ENCODE measurements at regions not wholly inside any gene's neighbourhood (a gene's known extent, or its start where the extent isn't known, plus 50 kb on each side); places are given as distances from the start of the nearest gene placed in this dataset.

- H3K79me2 ChIP-seq (ENCODE audit: insufficient read depth, low read depth, low read length), result no peaks in the 10 kb centered on the region
- no peaks in the 10 kb centered on the region for H3K4me1 ChIP-seq (ENCODE audit: insufficient read depth, low read length, poor library complexity, severe bottlenecking)
- no TSS peak for BruUV-seq (replicated peaks)
- H3K9me2 ChIP-seq (ENCODE audit: insufficient read depth, low read length), result no peaks in the 10 kb centered on the region
- no peak overlapping the region for H2AFZ ChIP-seq (ENCODE audit: low read length)
- H3K27ac ChIP-seq (ENCODE audit: low read depth, low read length, poor library complexity, severe bottlenecking), result no peak overlapping the region
- H4K20me1 ChIP-seq (ENCODE audit: insufficient read depth, low read length), result no peaks in the 10 kb centered on the region
- H3K9me3 ChIP-seq (ENCODE audit: low read length), result no peaks in the 10 kb centered on the region
- TF ChIP-seq EZH2phosphoT487 (IDR thresholded peaks at IDR 0.05; ENCODE audit: borderline replicate concordance, low read depth, low read length), result no peak
- TF ChIP-seq CTCF (conservative IDR thresholded peaks at IDR 0.05; ENCODE audit: low read length), result no peak
- no peak overlapping the region for H3K4me3 ChIP-seq (ENCODE audit: low read depth, low read length, poor library complexity, severe bottlenecking)
- POLR2A ChIA-PET, result no interaction called here
- H3K36me3 ChIP-seq (ENCODE audit: insufficient read depth, low read length), result no peaks in the 10 kb centered on the region
- no peak for DNase-seq (ENCODE audit: low spot score)
- CTCF ChIA-PET (ENCODE audit: unreplicated experiment), result no interaction called here
- no peak overlapping the region for H3K4me2 ChIP-seq (ENCODE audit: low read length)
- intact Hi-C loops (cut with micrococcal nuclease; ENCODE audit: unreplicated experiment), result no loop called here
These were observed 88.0 kb upstream of the NFIA start for GRCh38 chr1:60994369-60994768.

- H3K4me1 ChIP-seq (ENCODE audit: insufficient read depth, low read length, poor library complexity, severe bottlenecking), result no peaks in the 10 kb centered on the region
- POLR2A ChIA-PET, result interaction anchor here (0.5 kb wide), 1 partner anchor 1065 kb away, joined by 3 read pairs; no protein-coding TSS in a partner anchor
- DNase-seq (ENCODE audit: low spot score), result no peak
- H2AFZ ChIP-seq (ENCODE audit: low read length), result no peak overlapping the region
- no TSS peak for BruUV-seq (replicated peaks)
- CTCF ChIA-PET (ENCODE audit: unreplicated experiment), result no interaction called here
- no peaks in the 10 kb centered on the region for H3K9me2 ChIP-seq (ENCODE audit: insufficient read depth, low read length)
- H3K27ac ChIP-seq (ENCODE audit: low read depth, low read length, poor library complexity, severe bottlenecking), result no peak overlapping the region
- H4K20me1 ChIP-seq (ENCODE audit: insufficient read depth, low read length), result no peaks in the 10 kb centered on the region
- no peaks in the 10 kb centered on the region for H3K36me3 ChIP-seq (ENCODE audit: insufficient read depth, low read length)
- intact Hi-C loops (cut with micrococcal nuclease; ENCODE audit: unreplicated experiment), result no loop called here
- no peaks in the 10 kb centered on the region for H3K79me2 ChIP-seq (ENCODE audit: insufficient read depth, low read depth, low read length)
- TF ChIP-seq CTCF (conservative IDR thresholded peaks at IDR 0.05; ENCODE audit: low read length) (no peak), EZH2phosphoT487 (IDR thresholded peaks at IDR 0.05; ENCODE audit: borderline replicate concordance, low read depth, low read length) (no peak)
- H3K4me2 ChIP-seq (ENCODE audit: low read length), result no peak overlapping the region
- H3K4me3 ChIP-seq (ENCODE audit: low read depth, low read length, poor library complexity, severe bottlenecking), result no peak overlapping the region
- no peaks in the 10 kb centered on the region for H3K9me3 ChIP-seq (ENCODE audit: low read length)
These were observed 90.2 kb upstream of the NFIA start for GRCh38 chr1:60992165-60992564.

DNA sequence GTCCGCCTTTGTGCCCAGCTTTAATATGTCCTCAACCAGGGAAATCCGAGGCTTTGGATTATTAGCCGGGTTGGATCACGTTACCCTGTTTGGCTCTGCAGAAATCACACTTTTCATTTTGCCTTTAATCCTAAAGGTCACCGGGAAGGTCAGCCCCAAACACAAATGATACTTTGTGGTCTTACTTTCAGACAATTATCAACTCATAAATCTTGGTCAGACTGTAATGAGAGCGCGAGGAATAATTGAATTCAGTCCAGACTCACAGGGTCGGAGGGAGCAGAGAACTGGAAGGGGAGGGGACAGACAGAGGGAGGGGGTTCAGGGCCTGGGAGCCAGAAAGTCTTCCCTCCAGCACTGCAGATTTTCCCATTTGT is 91.7 kb upstream of the NFIA start:
- TF ChIP-seq EZH2phosphoT487 (IDR thresholded peaks at IDR 0.05; ENCODE audit: borderline replicate concordance, low read depth, low read length), result no peak
- no peak for TF ChIP-seq CTCF (conservative IDR thresholded peaks at IDR 0.05; ENCODE audit: low read length)
- intact Hi-C loops (cut with micrococcal nuclease; ENCODE audit: unreplicated experiment), result no loop called here
- no peaks in the 10 kb centered on the region for H3K9me3 ChIP-seq (ENCODE audit: low read length)
- no TSS peak for BruUV-seq (replicated peaks)
- no peak overlapping the region for H3K4me3 ChIP-seq (ENCODE audit: low read depth, low read length, poor library complexity, severe bottlenecking)
- H3K27ac ChIP-seq (ENCODE audit: low read depth, low read length, poor library complexity, severe bottlenecking), result no peak overlapping the region
- no peaks in the 10 kb centered on the region for H3K4me1 ChIP-seq (ENCODE audit: insufficient read depth, low read length, poor library complexity, severe bottlenecking)
- no peak for DNase-seq (ENCODE audit: low spot score)
- ChIA-PET CTCF (ENCODE audit: unreplicated experiment) (no interaction called here), POLR2A (interaction anchor here (0.6 kb wide), 1 partner anchor 159 kb away, joined by 3 read pairs; no protein-coding TSS in a partner anchor)
- no peak overlapping the region for H3K4me2 ChIP-seq (ENCODE audit: low read length)
- no peaks in the 10 kb centered on the region for H4K20me1 ChIP-seq (ENCODE audit: insufficient read depth, low read length)
- H2AFZ ChIP-seq (ENCODE audit: low read length), result no peak overlapping the region
- H3K36me3 ChIP-seq (ENCODE audit: insufficient read depth, low read length), result no peaks in the 10 kb centered on the region
- no peaks in the 10 kb centered on the region for H3K9me2 ChIP-seq (ENCODE audit: insufficient read depth, low read length)
- no peaks in the 10 kb centered on the region for H3K79me2 ChIP-seq (ENCODE audit: insufficient read depth, low read depth, low read length)

All from OCI-LY7 (cell line).